Effector memory CD8-positive, alpha-beta T cell (primary cell): ENCODE measurements at regions not wholly inside any gene's neighbourhood (a gene's known extent, or its start where the extent isn't known, plus 50 kb on each side); places are given as distances from the start of the nearest gene placed in this dataset.

Source experiments
- ATAC-seq: fragments of 150-1000 bp; cut with Tn5 transposase; replicated peaks from 2 replicates; pipeline ENCODE4 v1.10.0; 2021; ENCODE audit warnings: mild to moderate bottlenecking, moderate library complexity
- DNase-seq, 3 experiments: peaks; one replicate each; pipeline ENCODE4 v3.0.0; 2021
- H3K27ac Mint-ChIP-seq, 2 donors: one replicate each; pipeline ENCODE4 v1.8.0; 2022; ENCODE audit warnings: mild to moderate bottlenecking in 2 of 2, mixed read lengths in 2 of 2, moderate library complexity in 2 of 2
- H3K27me3 Mint-ChIP-seq, 2 donors: one replicate each; pipeline ENCODE4 v1.8.0; 2022; ENCODE audit warnings: mixed read lengths in 2 of 2
- H3K36me3 Mint-ChIP-seq: one replicate; pipeline ENCODE4 v1.8.0; 2022; ENCODE audit warnings: mild to moderate bottlenecking, moderate library complexity, mixed read lengths; ENCODE audit not compliant: insufficient read depth
- H3K4me1 Mint-ChIP-seq, 2 donors: one replicate each; pipeline ENCODE4 v1.8.0; 2022; ENCODE audit warnings: low read depth in 2 of 2, mixed read lengths in 2 of 2
- H3K4me3 Mint-ChIP-seq, 2 donors: one replicate each; pipeline ENCODE4 v1.8.0; 2022; ENCODE audit warnings: mild to moderate bottlenecking in 2 of 2, mixed read lengths in 2 of 2, moderate library complexity in 2 of 2
- H3K9me3 Mint-ChIP-seq, 2 donors: one replicate each; pipeline ENCODE4 v1.8.0; 2022; ENCODE audit warnings: mixed read lengths in 2 of 2

DNA sequence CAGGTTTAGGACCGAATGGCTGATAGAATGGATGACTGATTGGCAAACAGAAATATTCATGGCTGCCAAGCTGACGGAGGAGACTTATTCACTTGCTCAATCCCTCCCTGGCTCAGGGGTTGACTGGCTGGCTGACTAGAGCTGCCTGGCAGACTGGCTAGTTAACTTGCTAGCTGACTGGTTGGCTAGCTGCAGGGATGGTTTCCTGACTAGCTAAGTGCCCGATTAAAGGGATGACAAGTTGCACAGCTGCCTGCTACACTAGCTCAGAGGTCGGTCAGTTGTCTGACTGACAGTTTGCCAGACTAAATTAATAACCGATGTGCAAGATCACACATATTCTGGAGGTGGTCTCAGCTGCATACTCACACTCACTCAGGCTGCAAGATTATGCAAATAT is 1208.4 kb upstream of the CDH8 start:
- H3K9me3 Mint-ChIP-seq = peaks cover 7% of the 10 kb centered on the region in 2 donors
- ATAC-seq (no peak), DNase-seq (no peak)
- no peaks in the 10 kb centered on the region for H3K4me1 Mint-ChIP-seq
- H3K27me3 Mint-ChIP-seq = no peaks in the 10 kb centered on the region
- H3K36me3 Mint-ChIP-seq = no peaks in the 10 kb centered on the region
- H3K27ac Mint-ChIP-seq = no peak overlapping the region
- H3K4me3 Mint-ChIP-seq = no peak overlapping the region

DNA sequence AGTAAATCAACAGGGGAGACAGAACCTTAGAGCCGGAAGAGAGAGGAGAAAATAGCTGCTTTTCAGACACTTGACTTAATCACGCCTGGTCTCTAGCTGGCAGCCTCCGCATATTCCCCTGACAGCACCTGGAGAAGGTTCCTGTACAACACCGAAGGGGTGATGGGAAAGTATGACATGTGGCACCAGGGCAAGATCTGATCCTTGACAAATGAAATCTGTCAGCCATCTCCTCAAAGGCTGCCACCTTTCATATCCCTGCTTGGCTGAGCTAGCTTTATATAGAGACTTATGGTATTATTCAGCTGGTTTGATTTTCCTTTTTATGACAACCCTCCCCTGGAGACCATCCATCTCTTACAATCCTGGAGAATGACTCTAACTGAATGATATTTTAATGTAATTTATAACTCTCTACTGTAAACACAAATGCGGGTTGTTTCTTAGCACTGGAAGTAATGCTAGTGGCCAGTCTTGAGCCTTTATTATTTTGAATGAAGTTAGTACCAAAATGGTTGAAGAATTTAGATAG is 1205.3 kb upstream of the CDH8 start:
- ATAC-seq (no peak), DNase-seq (no peak)
- H3K36me3 Mint-ChIP-seq = no peaks in the 10 kb centered on the region
- no peak overlapping the region for H3K4me3 Mint-ChIP-seq
- no peak overlapping the region for H3K27ac Mint-ChIP-seq
- H3K27me3 Mint-ChIP-seq = no peaks in the 10 kb centered on the region
- H3K4me1 Mint-ChIP-seq = no peaks in the 10 kb centered on the region
- peaks cover 0 to 9% of the 10 kb centered on the region in 2 donors for H3K9me3 Mint-ChIP-seq

DNA sequence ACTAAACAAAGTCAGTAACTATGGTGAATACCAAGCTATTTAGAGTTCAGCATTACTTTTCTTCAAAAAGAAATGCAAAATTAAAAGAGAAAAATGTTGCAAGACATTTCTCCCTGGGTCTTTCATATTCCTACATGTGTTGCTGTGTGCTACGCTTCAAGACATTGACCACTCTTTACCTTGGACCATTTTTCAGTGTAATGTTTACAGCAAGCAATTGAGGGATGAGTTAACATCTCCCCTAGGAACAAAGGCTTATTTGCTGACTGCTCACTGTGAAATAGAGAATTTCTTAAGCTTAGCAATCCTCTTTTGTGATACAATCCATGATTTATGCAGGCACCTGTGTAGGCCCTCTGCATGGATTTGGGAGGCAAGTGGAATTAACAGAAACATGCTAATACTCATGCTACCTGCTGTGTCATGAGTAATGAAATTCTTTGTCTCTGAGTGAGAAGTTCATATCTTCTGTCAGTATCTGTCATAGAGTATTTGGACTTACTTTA is 1202.9 kb upstream of the CDH8 start:
- no peak for DNase-seq
- no peaks in the 10 kb centered on the region for H3K36me3 Mint-ChIP-seq
- no peaks in the 10 kb centered on the region for H3K27me3 Mint-ChIP-seq
- no peaks in the 10 kb centered on the region for H3K4me1 Mint-ChIP-seq
- ATAC-seq = no peak
- H3K9me3 Mint-ChIP-seq = peaks cover 11% of the 10 kb centered on the region in 2 donors
- no peak overlapping the region for H3K4me3 Mint-ChIP-seq
- no peak overlapping the region for H3K27ac Mint-ChIP-seq

DNA sequence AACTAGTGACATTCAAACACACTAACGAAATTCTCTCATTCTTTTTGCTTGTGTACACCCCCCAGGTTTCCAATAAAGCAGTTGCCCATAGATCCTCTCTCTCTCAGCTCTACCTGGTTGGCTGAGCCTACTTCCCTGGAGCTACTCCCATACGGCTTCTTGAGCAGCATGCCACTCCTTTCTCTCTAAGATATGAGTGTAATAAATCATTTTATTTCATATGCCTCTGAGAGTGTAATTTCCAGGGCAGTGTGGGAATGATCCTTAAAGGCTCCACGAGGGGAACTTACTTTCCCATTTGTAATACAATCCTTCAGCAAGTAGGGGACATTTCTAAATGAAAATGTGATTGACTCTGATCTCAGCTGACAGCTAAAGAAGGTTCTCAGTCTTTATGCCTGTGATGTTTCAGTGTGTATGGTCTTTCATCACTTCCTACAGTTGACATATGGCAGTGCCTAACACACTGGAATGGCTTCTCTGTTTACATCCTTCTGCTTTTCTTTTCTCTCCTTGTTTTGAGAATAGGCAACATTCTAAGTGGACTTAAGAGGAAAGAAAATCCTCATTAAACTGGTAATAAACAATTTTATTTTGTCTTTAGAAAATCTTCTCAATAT is 1194.3 kb upstream of the CDH8 start:
- no peaks in the 10 kb centered on the region for H3K27me3 Mint-ChIP-seq
- no peaks in the 10 kb centered on the region for H3K4me1 Mint-ChIP-seq
- H3K36me3 Mint-ChIP-seq = no peaks in the 10 kb centered on the region
- DNase-seq (no peak), ATAC-seq (no peak)
- no peak overlapping the region for H3K4me3 Mint-ChIP-seq
- no peak overlapping the region for H3K27ac Mint-ChIP-seq
- peaks cover 11 to 24% of the 10 kb centered on the region in 2 donors for H3K9me3 Mint-ChIP-seq

DNA sequence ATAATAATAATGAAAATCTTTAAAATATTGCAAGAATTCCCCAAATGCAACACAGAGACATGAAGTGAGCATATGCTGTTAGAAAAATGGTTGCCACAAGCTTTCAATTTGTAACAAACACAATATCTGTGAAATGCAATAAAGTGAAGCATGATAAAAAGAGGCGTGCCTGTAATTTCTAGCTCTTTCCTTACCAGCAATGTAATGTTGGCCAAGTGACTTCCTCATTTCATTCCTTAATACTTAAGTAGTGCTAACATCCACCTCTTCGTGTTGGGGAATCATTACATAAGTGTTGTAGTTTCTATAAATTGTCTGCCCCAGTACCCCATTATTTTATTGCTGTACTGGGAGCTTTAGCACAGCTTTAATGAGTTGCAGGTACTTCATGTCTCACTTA is 1192.0 kb upstream of the CDH8 start:
- Mint-ChIP-seq H3K27ac (no peak overlapping the region), H3K27me3 (no peaks in the 10 kb centered on the region), H3K4me3 (no peak overlapping the region), H3K4me1 (no peaks in the 10 kb centered on the region), H3K9me3 (peaks cover 11 to 15% of the 10 kb centered on the region in 2 donors), H3K36me3 (no peaks in the 10 kb centered on the region)
- DNase-seq = no peak
- no peak for ATAC-seq

DNA sequence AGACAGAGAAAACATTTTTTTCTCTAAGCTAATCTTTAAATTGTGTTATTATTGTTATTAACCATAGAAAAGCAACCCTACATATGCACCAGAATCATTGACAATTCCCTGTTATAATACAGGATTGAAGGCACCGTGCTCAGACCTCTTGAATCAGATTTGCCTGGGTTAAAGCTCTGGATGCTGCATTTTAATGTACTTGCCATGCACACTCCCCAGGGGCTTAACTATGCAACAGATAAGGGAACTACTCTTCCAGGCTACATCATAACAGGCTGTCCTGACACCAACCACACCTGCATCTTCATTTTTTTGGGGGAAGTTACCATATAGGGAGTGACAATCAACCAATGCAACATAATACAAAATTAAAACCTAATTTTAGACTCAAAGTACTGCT is 1187.6 kb upstream of the CDH8 start:
- Mint-ChIP-seq H3K9me3 (peaks cover 14 to 15% of the 10 kb centered on the region in 2 donors), H3K27me3 (no peaks in the 10 kb centered on the region), H3K4me1 (no peaks in the 10 kb centered on the region), H3K27ac (no peak overlapping the region), H3K36me3 (no peaks in the 10 kb centered on the region), H3K4me3 (no peak overlapping the region)
- DNase-seq (no peak), ATAC-seq (no peak)

DNA sequence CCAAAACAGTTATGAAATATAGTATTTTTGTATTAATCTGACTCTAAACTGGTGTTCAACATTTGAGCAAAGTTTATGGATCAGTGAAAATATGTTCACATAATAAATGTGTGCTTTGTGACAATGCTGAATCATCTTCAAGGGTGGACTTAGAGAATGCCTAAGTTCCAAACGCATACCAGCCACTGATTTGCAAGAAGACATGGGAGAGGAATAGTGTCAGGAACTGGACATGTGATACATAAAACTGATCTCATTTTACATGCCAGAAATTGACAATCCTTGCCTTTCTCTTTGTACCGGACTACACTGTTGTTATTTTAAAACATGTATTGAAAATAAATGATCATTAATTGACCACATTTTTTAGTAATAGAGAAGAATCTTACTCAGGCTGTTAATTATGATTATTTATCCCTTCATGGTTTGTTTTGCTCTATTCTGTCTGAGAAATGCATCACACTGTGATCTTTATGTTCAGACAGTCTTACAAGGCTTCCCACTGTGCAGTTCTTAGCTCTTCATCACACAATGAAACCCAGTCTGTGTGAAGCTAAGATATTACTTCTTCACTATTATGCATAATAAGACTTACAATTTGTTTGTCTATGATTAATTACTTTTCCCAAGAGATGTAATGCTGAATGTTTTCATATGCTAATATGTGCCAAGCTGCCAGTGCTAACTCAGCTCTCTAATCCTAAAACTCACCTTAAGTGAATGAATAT is 1180.6 kb upstream of the CDH8 start:
- no peak overlapping the region for H3K4me3 Mint-ChIP-seq
- H3K27me3 Mint-ChIP-seq = no peaks in the 10 kb centered on the region
- H3K9me3 Mint-ChIP-seq = peaks cover 8 to 9% of the 10 kb centered on the region in 2 donors
- H3K36me3 Mint-ChIP-seq = no peaks in the 10 kb centered on the region
- no peaks in the 10 kb centered on the region for H3K4me1 Mint-ChIP-seq
- DNase-seq (no peak), ATAC-seq (no peak)
- no peak overlapping the region for H3K27ac Mint-ChIP-seq

DNA sequence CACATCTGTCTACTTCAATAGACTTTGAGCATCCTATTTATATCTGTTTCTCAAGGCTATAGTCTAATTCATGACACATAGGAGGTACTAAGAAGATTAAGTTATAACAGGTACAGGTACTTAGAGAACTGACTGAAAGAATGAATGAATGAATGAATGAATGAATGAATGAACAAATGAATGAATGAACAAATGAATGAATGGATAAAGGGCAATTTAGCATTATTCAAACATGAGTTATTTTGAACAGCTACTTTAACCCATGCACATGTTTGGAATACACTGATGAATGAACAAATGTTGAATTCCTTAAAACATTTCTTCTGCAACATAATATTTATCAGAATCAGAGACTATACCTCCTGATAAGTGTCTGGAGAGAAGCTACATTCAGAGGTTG is 1165.6 kb upstream of the CDH8 start:
- Mint-ChIP-seq H3K4me3 (no peak overlapping the region), H3K9me3 (peaks cover 0 to 3% of the 10 kb centered on the region in 2 donors), H3K27me3 (no peaks in the 10 kb centered on the region), H3K36me3 (no peaks in the 10 kb centered on the region), H3K27ac (no peak overlapping the region), H3K4me1 (no peaks in the 10 kb centered on the region)
- ATAC-seq (no peak), DNase-seq (no peak)

DNA sequence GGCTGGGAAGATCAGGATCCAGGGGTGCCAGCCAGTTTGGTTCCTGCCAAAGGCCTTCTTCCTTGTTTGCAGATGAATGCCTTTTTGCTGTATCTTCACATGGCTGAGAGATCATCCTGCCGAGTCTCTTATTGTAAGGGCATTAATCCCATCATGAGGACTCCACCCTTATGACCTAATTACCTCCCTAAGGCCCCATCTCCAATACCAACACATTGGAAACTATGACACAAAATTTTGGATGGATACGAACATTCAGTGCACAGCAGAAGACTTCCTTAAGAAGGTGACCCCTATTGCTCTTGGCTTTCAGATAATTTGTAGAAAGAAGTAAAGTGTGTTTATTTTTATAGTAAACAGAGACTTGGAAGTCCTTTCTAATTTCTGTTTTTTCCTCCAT is 1164.7 kb upstream of the CDH8 start:
- Mint-ChIP-seq H3K4me3 (no peak overlapping the region), H3K27ac (no peak overlapping the region), H3K4me1 (no peaks in the 10 kb centered on the region), H3K9me3 (peaks cover 0 to 3% of the 10 kb centered on the region in 2 donors), H3K36me3 (no peaks in the 10 kb centered on the region), H3K27me3 (no peaks in the 10 kb centered on the region)
- DNase-seq = no peak
- ATAC-seq = no peak

DNA sequence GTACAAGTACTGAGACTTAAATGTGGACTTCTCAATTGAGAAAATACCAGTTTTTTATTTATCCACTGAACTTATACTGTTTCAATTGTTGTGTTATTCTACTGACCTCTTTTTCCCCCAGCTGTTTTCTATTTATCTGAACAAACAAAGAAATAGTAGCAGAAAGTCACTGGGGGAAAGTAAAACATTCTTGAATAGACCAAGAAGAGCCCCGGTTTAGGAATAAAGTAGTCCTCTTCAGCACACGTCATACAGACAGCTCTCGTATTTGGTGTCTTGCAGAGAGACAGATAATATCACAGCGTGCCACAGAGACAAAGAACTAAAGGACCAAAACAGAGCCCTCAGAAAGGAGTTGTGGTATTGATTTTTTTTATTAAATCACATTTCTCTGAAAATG is 1159.1 kb upstream of the CDH8 start:
- H3K27ac Mint-ChIP-seq = no peak overlapping the region
- no peak overlapping the region for H3K4me3 Mint-ChIP-seq
- ATAC-seq = no peak
- no peak for DNase-seq
- no peaks in the 10 kb centered on the region for H3K4me1 Mint-ChIP-seq
- no peaks in the 10 kb centered on the region for H3K27me3 Mint-ChIP-seq
- H3K36me3 Mint-ChIP-seq = no peaks in the 10 kb centered on the region
- peaks cover 0 to 7% of the 10 kb centered on the region in 2 donors for H3K9me3 Mint-ChIP-seq

DNA sequence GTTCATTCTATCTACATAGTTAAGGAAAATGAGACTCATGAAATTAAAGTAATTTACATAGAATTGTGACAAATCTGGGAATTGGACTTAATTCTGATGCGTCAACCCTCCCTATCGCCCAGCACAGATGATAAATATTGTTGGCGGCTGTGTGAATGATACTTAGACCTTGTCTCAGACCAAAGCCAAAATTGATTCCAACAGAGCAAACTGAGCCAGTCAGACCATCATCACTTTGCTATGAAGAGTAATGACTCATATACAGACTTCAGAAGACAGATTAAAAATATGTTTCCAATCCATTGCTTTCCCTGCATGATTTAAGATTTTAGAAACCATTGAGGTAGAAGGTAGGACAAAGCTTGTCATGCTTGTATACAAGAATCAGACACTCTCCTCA is 1156.7 kb upstream of the CDH8 start:
- ATAC-seq (no peak), DNase-seq (no peak)
- H3K36me3 Mint-ChIP-seq = no peaks in the 10 kb centered on the region
- no peak overlapping the region for H3K27ac Mint-ChIP-seq
- H3K4me3 Mint-ChIP-seq = no peak overlapping the region
- H3K4me1 Mint-ChIP-seq = no peaks in the 10 kb centered on the region
- no peaks in the 10 kb centered on the region for H3K27me3 Mint-ChIP-seq
- H3K9me3 Mint-ChIP-seq = peaks cover 6 to 11% of the 10 kb centered on the region in 2 donors

DNA sequence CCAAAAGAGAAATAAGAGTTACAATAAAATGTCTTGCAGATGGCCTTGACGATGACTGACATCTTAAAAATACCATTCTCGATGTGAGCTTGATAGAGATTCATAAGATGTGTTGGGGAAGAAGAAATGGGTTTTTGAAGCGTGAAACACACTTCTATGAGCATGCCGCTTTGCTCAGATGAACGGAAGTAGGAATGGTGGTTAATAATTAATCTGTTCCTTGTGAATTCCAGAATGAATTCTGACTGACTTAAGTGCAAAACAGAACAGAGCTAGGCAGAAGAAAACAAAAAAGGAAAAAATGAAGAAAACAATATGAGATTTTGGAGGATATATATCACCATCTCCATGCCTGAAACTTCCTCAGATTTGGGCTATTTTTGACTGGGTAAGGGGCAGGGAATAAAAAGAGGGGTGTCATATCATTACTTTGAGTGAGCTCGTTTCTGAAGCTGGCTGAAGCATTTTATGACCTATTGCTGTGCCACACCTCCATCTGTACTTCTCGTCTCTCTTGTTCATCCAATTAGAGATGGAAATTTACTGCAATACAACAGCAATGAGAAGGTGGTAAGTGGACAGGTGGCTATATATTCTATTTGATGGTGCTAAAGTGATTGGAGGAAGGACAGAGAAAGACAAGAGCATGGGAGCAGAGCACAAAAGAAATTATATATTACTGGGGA is 1152.0 kb upstream of the CDH8 start:
- no peaks in the 10 kb centered on the region for H3K4me1 Mint-ChIP-seq
- H3K27ac Mint-ChIP-seq = no peak overlapping the region
- no peaks in the 10 kb centered on the region for H3K27me3 Mint-ChIP-seq
- no peak overlapping the region for H3K4me3 Mint-ChIP-seq
- peaks cover 17 to 18% of the 10 kb centered on the region in 2 donors for H3K9me3 Mint-ChIP-seq
- no peak for ATAC-seq
- H3K36me3 Mint-ChIP-seq = no peaks in the 10 kb centered on the region
- DNase-seq = no peak

DNA sequence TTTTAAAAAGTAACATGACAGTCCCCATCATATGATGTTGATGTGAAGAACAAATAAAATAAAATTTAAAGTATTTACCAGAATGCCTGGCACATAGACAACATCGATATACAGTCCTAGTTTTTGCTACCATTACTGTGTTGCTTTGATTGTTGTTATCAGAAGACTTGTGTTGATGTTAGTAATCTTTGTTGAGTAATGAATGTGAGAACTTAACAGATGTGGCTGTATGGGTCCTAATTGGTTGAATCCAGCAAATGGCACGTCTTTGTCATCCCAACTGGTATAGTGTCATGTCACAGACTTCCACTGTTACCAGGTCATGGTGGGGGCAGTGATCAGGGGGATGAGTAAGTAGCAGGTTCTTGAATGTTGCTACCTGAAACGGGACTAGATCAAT is 1151.4 kb upstream of the CDH8 start:
- Mint-ChIP-seq H3K9me3 (peaks cover 17 to 18% of the 10 kb centered on the region in 2 donors), H3K27me3 (no peaks in the 10 kb centered on the region), H3K4me3 (no peak overlapping the region), H3K36me3 (no peaks in the 10 kb centered on the region), H3K27ac (no peak overlapping the region), H3K4me1 (no peaks in the 10 kb centered on the region)
- no peak for DNase-seq
- ATAC-seq = no peak
